SK-N-SH treated with all-trans-retinoic acid at 6 μM for 48 hours (cell line): ENCODE measurements at regions not wholly inside any gene's neighbourhood (a gene's known extent, or its start where the extent isn't known, plus 50 kb on each side); places are given as distances from the start of the nearest gene placed in this dataset.

ENCODE experiments used
- ATAC-seq: fragments of 200-7000 bp; cut with Tn5 transposase; 3 replicates; pipeline ENCODE4 v1.9.1; 2020; ENCODE audit warnings: mild to moderate bottlenecking, moderate library complexity
- ARNTL ChIP-seq: fragments of 450-650 bp; formaldehyde crosslinking; IDR thresholded peaks from 2 replicates; pipeline ENCODE4 v1.5.0; 2020; ENCODE audit warnings: low read depth, mild to moderate bottlenecking, moderate library complexity, borderline replicate concordance
- BACH2 ChIP-seq: fragments of 250-450 bp; sonication (Bioruptor Pico); IDR thresholded peaks from 2 replicates; pipeline ENCODE4 v1.9.0; 2021; ENCODE audit warnings: mild to moderate bottlenecking, borderline replicate concordance
- CSDC2 ChIP-seq: fragments of 250-450 bp; sonication (Bioruptor Pico); IDR thresholded peaks from 2 replicates; pipeline ENCODE4 v1.5.0; 2020; ENCODE audit warnings: mild to moderate bottlenecking, moderate library complexity
- ESRRG ChIP-seq: fragments of 250-450 bp; sonication (Bioruptor Pico); IDR thresholded peaks from 2 replicates; pipeline ENCODE4 v1.6.1; 2021; ENCODE audit warnings: mild to moderate bottlenecking
- GLIS3 ChIP-seq: fragments of 250-450 bp; sonication (Bioruptor Pico); IDR thresholded peaks from 2 replicates; pipeline ENCODE4 v1.5.0; 2020; ENCODE audit warnings: mild to moderate bottlenecking, moderate library complexity
- OSR1 ChIP-seq: fragments of 250-450 bp; sonication (Bioruptor Pico); IDR thresholded peaks from 2 replicates; pipeline ENCODE4 v1.8.0; 2022; ENCODE audit warnings: moderate library complexity, mild to moderate bottlenecking, inconsistent platforms
- PPARA ChIP-seq: fragments of 250-450 bp; sonication (Bioruptor Pico); IDR thresholded peaks from 2 replicates; pipeline ENCODE4 v1.5.0; 2020; ENCODE audit warnings: mild to moderate bottlenecking, borderline replicate concordance
- SNAI2 ChIP-seq: fragments of 250-450 bp; sonication (Bioruptor Pico); IDR thresholded peaks from 2 replicates; pipeline ENCODE4 v1.5.0; 2020; ENCODE audit warnings: mild to moderate bottlenecking, moderate library complexity
- TCF4 ChIP-seq: fragments of 250-450 bp; sonication (Bioruptor Pico); IDR thresholded peaks from 2 replicates; pipeline ENCODE4 v1.8.0; 2021; ENCODE audit warnings: mild to moderate bottlenecking, moderate library complexity, borderline replicate concordance
- ZC3H10 ChIP-seq: fragments of 250-450 bp; sonication (Bioruptor Pico); IDR thresholded peaks from 2 replicates; pipeline ENCODE4 v1.5.1; 2021; ENCODE audit warnings: mild to moderate bottlenecking, moderate library complexity
- ZFP3 ChIP-seq: fragments of 250-450 bp; sonication (Bioruptor Pico); IDR thresholded peaks from 2 replicates; pipeline ENCODE4 v1.5.0; 2020; ENCODE audit warnings: mild to moderate bottlenecking, moderate library complexity
- ZFP30 ChIP-seq: fragments of 450-650 bp; formaldehyde crosslinking; IDR thresholded peaks from 2 replicates; pipeline ENCODE4 v1.5.0; 2022; ENCODE audit warnings: mild to moderate bottlenecking, moderate library complexity
- ZNF565 ChIP-seq: fragments of 450-650 bp; formaldehyde crosslinking; conservative IDR thresholded peaks from 2 replicates; pipeline ENCODE4 v1.5.0; 2020; ENCODE audit warnings: low read depth, mild to moderate bottlenecking, moderate library complexity
- ZNF70 ChIP-seq: fragments of 450-650 bp; formaldehyde crosslinking; IDR thresholded peaks from 2 replicates; pipeline ENCODE4 v1.5.0; 2020; ENCODE audit warnings: mild to moderate bottlenecking, moderate library complexity
- ZNF8 ChIP-seq: fragments of 450-650 bp; formaldehyde crosslinking; IDR thresholded peaks from 2 replicates; pipeline ENCODE4 v1.5.0; 2020; ENCODE audit warnings: mild to moderate bottlenecking, moderate library complexity
- TF ChIP-seq, protein P1 (sequence below): fragments of 250-450 bp; sonication (Bioruptor Pico); IDR thresholded peaks from 2 replicates; pipeline ENCODE4 v1.5.1; 2020; ENCODE audit warnings: low read depth, mild to moderate bottlenecking, moderate library complexity
- TF ChIP-seq, protein P2 (sequence below): fragments of 250-450 bp; sonication (Bioruptor Pico); IDR thresholded peaks from 2 replicates; pipeline ENCODE4 v1.8.0; 2020; ENCODE audit warnings: mild to moderate bottlenecking, moderate library complexity, borderline replicate concordance
- TF ChIP-seq, protein P3 (sequence below): fragments of 250-450 bp; sonication (Bioruptor Pico); IDR thresholded peaks from 2 replicates; pipeline ENCODE4 v1.5.1; 2021; ENCODE audit warnings: mild to moderate bottlenecking, moderate library complexity
- TF ChIP-seq, protein P4 (sequence below): fragments of 250-450 bp; sonication (Bioruptor Pico); IDR thresholded peaks from 2 replicates; pipeline ENCODE4 v1.8.0; 2021; ENCODE audit warnings: low read depth, mild to moderate bottlenecking, moderate library complexity, borderline replicate concordance

DNA sequence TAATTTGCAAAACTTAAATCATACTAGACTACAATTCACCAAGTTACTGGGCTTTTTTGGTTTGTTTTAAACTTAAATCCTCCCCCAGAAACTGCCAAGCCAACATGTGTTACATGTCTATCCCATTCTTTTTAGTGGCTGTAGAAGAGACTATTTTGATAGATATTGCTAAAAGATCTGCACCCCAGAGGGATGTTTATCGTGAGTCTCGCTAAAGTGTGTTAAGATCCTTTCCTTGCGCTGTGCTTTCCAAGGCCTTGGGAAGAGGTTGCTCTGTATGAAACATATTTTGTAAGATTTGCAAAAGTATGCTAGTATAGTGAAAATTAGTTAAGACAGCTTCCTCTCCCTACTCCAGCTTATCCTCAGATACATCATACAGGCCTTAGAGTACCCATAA lies 63.0 kb downstream of the GPX5 start:
- TF ChIP-seq GLIS3 (no peak), CSDC2 (CRISPR knock-in tag) (no peak), OSR1 (CRISPR knock-in tag) (no peak), ESRRG (CRISPR knock-in tag) (no peak), BACH2 (CRISPR knock-in tag) (no peak), ZC3H10 (CRISPR knock-in tag) (no peak), ZNF565 (CRISPR knock-in tag) (no peak), SNAI2 (CRISPR knock-in tag) (no peak), ARNTL (no peak), ZFP3 (CRISPR knock-in tag) (no peak), TCF4 (CRISPR knock-in tag) (no peak), ZNF8 (CRISPR knock-in tag) (no peak), ZNF70 (CRISPR knock-in tag) (no peak), PPARA (CRISPR knock-in tag) (no peak)
- TF ChIP-seq, protein P1, sequence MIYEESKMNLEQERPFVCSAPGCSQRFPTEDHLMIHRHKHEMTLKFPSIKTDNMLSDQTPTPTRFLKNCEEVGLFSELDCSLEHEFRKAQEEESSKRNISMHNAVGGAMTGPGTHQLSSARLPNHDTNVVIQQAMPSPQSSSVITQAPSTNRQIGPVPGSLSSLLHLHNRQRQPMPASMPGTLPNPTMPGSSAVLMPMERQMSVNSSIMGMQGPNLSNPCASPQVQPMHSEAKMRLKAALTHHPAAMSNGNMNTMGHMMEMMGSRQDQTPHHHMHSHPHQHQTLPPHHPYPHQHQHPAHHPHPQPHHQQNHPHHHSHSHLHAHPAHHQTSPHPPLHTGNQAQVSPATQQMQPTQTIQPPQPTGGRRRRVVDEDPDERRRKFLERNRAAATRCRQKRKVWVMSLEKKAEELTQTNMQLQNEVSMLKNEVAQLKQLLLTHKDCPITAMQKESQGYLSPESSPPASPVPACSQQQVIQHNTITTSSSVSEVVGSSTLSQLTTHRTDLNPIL = no peak
- TF ChIP-seq, protein P2, sequence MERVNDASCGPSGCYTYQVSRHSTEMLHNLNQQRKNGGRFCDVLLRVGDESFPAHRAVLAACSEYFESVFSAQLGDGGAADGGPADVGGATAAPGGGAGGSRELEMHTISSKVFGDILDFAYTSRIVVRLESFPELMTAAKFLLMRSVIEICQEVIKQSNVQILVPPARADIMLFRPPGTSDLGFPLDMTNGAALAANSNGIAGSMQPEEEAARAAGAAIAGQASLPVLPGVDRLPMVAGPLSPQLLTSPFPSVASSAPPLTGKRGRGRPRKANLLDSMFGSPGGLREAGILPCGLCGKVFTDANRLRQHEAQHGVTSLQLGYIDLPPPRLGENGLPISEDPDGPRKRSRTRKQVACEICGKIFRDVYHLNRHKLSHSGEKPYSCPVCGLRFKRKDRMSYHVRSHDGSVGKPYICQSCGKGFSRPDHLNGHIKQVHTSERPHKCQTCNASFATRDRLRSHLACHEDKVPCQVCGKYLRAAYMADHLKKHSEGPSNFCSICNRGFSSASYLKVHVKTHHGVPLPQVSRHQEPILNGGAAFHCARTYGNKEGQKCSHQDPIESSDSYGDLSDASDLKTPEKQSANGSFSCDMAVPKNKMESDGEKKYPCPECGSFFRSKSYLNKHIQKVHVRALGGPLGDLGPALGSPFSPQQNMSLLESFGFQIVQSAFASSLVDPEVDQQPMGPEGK (CRISPR knock-in tag) = no peak
- TF ChIP-seq, protein P3, sequence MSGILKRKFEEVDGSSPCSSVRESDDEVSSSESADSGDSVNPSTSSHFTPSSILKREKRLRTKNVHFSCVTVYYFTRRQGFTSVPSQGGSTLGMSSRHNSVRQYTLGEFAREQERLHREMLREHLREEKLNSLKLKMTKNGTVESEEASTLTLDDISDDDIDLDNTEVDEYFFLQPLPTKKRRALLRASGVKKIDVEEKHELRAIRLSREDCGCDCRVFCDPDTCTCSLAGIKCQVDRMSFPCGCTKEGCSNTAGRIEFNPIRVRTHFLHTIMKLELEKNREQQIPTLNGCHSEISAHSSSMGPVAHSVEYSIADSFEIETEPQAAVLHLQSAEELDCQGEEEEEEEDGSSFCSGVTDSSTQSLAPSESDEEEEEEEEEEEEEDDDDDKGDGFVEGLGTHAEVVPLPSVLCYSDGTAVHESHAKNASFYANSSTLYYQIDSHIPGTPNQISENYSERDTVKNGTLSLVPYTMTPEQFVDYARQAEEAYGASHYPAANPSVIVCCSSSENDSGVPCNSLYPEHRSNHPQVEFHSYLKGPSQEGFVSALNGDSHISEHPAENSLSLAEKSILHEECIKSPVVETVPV (CRISPR knock-in tag) = no peak
- TF ChIP-seq, protein P4, sequence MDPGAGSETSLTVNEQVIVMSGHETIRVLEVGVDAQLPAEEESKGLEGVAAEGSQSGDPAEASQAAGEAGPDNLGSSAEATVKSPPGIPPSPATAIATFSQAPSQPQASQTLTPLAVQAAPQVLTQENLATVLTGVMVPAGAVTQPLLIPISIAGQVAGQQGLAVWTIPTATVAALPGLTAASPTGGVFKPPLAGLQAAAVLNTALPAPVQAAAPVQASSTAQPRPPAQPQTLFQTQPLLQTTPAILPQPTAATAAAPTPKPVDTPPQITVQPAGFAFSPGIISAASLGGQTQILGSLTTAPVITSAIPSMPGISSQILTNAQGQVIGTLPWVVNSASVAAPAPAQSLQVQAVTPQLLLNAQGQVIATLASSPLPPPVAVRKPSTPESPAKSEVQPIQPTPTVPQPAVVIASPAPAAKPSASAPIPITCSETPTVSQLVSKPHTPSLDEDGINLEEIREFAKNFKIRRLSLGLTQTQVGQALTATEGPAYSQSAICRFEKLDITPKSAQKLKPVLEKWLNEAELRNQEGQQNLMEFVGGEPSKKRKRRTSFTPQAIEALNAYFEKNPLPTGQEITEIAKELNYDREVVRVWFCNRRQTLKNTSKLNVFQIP (CRISPR knock-in tag) = no peak
- ATAC-seq = no peak

DNA sequence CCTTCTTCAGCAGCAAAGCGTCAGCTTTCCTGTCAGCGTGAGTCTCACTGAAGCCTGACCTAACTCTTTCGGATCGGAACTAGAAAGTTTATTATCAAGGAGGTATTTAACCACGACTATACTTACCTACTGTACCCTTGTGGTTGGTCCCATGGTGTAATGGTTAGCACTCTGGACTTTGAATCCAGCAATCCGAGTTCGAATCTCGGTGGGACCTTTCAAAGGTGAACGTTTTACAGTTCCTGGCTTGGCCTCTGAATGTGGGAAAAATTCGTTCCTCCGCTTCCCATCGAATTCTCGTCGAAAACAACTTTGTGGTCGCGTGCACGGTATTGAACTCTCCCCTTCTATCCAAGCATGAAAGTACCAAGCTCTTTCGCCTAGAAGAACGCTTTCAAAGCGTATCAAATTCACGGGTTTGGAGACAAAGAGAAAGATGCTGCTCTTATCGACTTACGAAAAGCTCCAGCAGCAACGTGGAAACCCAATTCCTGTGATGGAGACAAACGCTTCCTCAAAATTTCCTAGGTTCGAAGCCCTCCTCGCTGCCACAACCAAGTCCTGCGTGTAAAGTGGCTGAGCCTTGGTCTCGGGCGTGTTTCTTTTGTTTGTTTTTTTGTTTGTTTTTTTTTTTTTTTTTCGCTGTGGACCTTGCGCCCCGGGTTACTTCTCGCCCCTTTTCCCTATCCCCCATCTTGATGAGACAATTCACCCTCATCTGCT lies 63.7 kb downstream of the GPX5 start:
- TF ChIP-seq, protein P3 (CRISPR knock-in tag) = no peak
- TF ChIP-seq ZFP3 (CRISPR knock-in tag) = peak; percentile 88
- peak; percentile 74 for ATAC-seq

DNA sequence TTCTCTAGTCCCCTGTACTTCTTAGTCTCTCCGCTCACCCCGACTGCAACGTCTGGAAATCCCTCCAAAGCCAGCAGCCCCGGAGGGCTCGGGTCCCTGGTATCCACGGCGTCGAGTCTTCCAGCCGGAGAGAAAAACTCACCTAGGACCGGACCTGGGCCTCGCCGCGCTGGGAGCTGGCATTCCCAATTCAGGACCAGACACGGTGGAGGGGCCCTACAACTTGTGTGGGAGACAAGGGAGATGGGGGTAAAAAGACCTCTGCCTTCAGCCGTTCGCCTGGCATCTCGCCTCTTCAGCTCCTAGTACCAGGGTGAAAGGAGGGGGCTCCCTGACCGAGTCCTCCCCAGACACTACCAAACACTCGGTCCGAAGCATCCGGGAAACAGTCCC lies 64.3 kb downstream of the GPX5 start:
- no peak for ATAC-seq

More for the DNA sequence above, 64.3 kb downstream of the GPX5 start:
- no peak for TF ChIP-seq ZFP30 (CRISPR knock-in tag)
- no peak for TF ChIP-seq BACH2 (CRISPR knock-in tag)
- TF ChIP-seq, protein P3 (CRISPR knock-in tag) = no peak
